Thyroid gland (tissue), 4 donors: ENCODE measurements at regions not wholly inside any gene's neighbourhood (a gene's known extent, or its start where the extent isn't known, plus 50 kb on each side); places are given as distances from the start of the nearest gene placed in this dataset.

Experiments used
- CTCF ChIP-seq, 6 experiments: fragments of 200-600 bp in 3 of 6; fragments of 450-650 bp in 3 of 6; sonication (generic) in 3 of 6; IDR thresholded peaks; one replicate each; pipeline ENCODE4 v1.5.1; 2016 to 2019; ENCODE audit warnings: antibody characterized with exemption in 6 of 6, mild to moderate bottlenecking in 2 of 6, inconsistent platforms in 1 of 6, moderate library complexity in 1 of 6
- POLR2A ChIP-seq, 2 donors: fragments of 450-650 bp; IDR thresholded peaks; one replicate each; pipeline ENCODE4 v1.6.1; 2017; ENCODE audit warnings: antibody characterized with exemption in 2 of 2, mild to moderate bottlenecking in 2 of 2, moderate library complexity in 1 of 2

DNA sequence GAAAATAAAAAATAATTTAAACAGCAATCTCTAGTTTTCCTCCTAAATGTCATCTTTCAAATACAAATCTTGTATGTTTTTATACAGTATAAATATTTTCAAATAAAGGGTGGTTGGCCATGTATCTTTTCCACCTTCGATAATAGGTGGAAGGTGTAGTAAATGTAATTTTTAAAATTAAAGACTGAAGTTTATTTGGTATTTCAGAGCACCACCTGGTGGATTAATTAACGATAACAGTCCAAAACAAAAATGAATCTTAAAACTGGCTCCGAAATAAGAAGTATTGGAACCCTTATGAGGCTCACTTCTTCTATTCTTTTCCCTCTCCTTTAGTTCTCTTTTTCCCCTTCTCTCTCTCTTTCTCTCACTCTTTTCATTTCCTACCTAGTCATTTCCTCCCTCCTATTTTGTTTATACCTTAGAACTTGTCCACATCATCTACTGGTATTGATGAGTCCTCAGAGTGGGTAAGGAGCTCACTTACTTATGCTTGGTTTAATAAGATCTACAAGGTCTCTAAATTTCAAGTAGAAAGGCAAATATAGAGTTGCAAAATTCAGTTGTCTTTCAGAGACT, 82.9 kb upstream of the EXOC1L start:
- TF ChIP-seq POLR2A (IDR thresholded peaks at IDR 0.05) = no peak
- peak in 3 of 6 experiments; percentile 38 to 57 (median 42) for TF ChIP-seq CTCF (IDR thresholded peaks at IDR 0.05)
